ENCODE measurements at regions not wholly inside any gene's neighbourhood (a gene's known extent, or its start where the extent isn't known, plus 50 kb on each side); places are given as distances from the start of the nearest gene placed in this dataset.

- in situ Hi-C loops (cut with HindIII; ENCODE audit: low pct_ligation_motif_present, low sequenced_read_pairs), result no loop called here
- peak; percentile 89 for DNase-seq
- no peak for TF ChIP-seq CTCF (IDR thresholded peaks at IDR 0.05; ENCODE audit: low read depth, low read length, missing control alignments)
- no peak overlapping the region for H3K4me3 ChIP-seq (ENCODE audit: low read depth, low read length)
- H3K36me3 ChIP-seq (replicated peaks), result no peaks in the 10 kb centered on the region
- H3K27ac ChIP-seq, result peak overlapping the region; percentile 74
- H3K27me3 ChIP-seq (replicated peaks), result no peaks in the 10 kb centered on the region
Observed at GRCh38 chr1:96865731-96866685, 144.4 kb downstream of the PTBP2 start.

DNA sequence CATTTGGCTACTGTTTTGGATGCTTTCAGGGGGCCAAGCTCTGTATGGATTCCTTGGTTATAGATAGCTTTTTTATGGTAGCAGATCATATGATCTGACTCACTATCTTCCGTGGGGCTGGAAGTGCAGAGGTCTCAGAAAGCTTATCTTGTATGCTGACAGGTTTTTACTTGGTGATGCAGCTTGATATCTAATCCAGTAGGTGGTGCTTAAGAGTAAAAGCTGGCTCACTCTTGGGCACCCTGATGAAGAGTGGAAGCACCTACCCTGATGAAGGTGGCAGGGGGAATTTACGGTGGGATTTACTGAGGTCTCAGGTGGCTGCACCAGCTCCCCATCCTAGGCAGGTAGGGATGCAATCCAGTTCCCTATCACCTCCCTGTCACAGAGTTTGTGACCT lies 151.2 kb downstream of the PTBP2 start:
- Histone ChIP-seq H3K27me3 (replicated peaks) (no peaks in the 10 kb centered on the region), H3K27ac (no peak overlapping the region), H3K4me3 (ENCODE audit: low read depth, low read length) (no peak overlapping the region), H3K36me3 (replicated peaks) (no peaks in the 10 kb centered on the region)
- peak; percentile 27 for TF ChIP-seq CTCF (IDR thresholded peaks at IDR 0.05; ENCODE audit: low read depth, low read length, missing control alignments)
- DNase-seq, result no peak
- in situ Hi-C loops (cut with HindIII; ENCODE audit: low pct_ligation_motif_present, low sequenced_read_pairs), result no loop called here

- Histone ChIP-seq H3K36me3 (replicated peaks) (no peaks in the 10 kb centered on the region), H3K27me3 (replicated peaks) (no peaks in the 10 kb centered on the region), H3K4me3 (ENCODE audit: low read depth, low read length) (no peak overlapping the region), H3K27ac (no peak overlapping the region)
- DNase-seq, result no peak
- no peak for TF ChIP-seq CTCF (IDR thresholded peaks at IDR 0.05; ENCODE audit: low read depth, low read length, missing control alignments)
- in situ Hi-C loops (cut with HindIII; ENCODE audit: low pct_ligation_motif_present, low sequenced_read_pairs), result no loop called here
Observed at GRCh38 chr1:96878640-96879039, 157.1 kb downstream of the PTBP2 start.

DNA sequence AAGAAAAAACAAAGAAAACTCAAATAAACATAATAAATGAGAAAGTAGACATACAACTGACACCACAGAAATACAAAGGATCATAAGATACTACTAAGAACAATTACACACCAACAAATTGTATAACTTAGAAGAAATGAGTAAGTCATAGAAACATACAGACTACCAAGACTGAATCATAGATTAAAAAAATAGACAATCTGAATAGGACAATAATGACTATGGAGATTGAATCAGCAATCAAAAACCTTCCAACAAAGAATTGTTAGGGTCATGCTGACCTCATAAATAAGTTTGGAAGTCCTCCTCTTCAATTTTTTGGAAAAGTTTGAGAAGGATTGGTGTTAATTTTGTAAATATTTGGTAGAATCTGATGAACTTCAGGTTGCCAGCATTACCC lies 159.0 kb downstream of the PTBP2 start:
- in situ Hi-C loops (cut with HindIII; ENCODE audit: low pct_ligation_motif_present, low sequenced_read_pairs), result no loop called here
- Histone ChIP-seq H3K4me3 (ENCODE audit: low read depth, low read length) (no peak overlapping the region), H3K36me3 (replicated peaks) (no peaks in the 10 kb centered on the region), H3K27me3 (replicated peaks) (no peaks in the 10 kb centered on the region), H3K27ac (no peak overlapping the region)
- DNase-seq, result no peak
- TF ChIP-seq CTCF (IDR thresholded peaks at IDR 0.05; ENCODE audit: low read depth, low read length, missing control alignments), result no peak

DNA sequence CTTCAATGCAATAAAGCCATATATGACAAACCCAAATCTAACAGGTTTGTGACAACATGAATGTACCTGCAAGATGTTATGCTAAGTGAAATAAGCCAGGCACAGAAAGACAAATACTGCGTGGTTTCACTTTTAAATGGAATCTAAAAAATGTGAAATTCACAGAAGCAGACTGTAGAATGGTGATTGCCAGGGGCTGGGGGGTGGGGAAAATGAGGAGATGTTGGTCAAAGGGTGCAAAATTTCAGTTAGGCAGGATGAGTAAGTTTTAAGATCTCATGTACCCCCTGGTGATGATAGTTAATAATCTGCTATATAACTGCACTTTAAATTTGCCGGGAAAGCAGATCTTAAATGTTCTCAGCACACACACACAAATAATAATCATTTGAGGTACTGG lies 160.5 kb downstream of the PTBP2 start:
- in situ Hi-C loops (cut with HindIII; ENCODE audit: low pct_ligation_motif_present, low sequenced_read_pairs), result no loop called here
- Histone ChIP-seq H3K36me3 (replicated peaks) (no peaks in the 10 kb centered on the region), H3K27me3 (replicated peaks) (no peaks in the 10 kb centered on the region), H3K27ac (no peak overlapping the region), H3K4me3 (ENCODE audit: low read depth, low read length) (no peak overlapping the region)
- no peak for TF ChIP-seq CTCF (IDR thresholded peaks at IDR 0.05; ENCODE audit: low read depth, low read length, missing control alignments)
- DNase-seq, result no peak
